Astrocyte (in vitro differentiated cells and primary cell): ENCODE measurements at regions not wholly inside any gene's neighbourhood (a gene's known extent, or its start where the extent isn't known, plus 50 kb on each side); places are given as distances from the start of the nearest gene placed in this dataset.

Experiments
- DNase-seq: peaks from one replicate; pipeline ENCODE4 v3.0.0-alpha.2; 2010; ENCODE audit warnings: low read depth
- FAIRE-seq: peaks from 2 replicates; lab custom pipeline; 2011; peaks lifted over from hg19 to GRCh38; lab: Jason Lieb, UNC
- H2AFZ ChIP-seq: 2 replicates; pipeline ENCODE4 v1.6.0; 2012; ENCODE audit warnings: low read depth, low read length, inconsistent platforms
- H3K27ac ChIP-seq: 2 replicates; pipeline ENCODE4 v1.5.1; 2011; ENCODE audit warnings: low read depth, low read length, inconsistent platforms
- H3K27me3 ChIP-seq: 2 replicates; pipeline ENCODE4 v1.6.0; 2011; ENCODE audit warnings: low read length, inconsistent platforms; ENCODE audit not compliant: insufficient read depth
- H3K36me3 ChIP-seq: 2 replicates; pipeline ENCODE4 v1.5.1; 2011; ENCODE audit warnings: low read length, inconsistent platforms; ENCODE audit not compliant: insufficient read depth
- H3K4me1 ChIP-seq: 2 replicates; pipeline ENCODE4 v1.5.1; 2011; ENCODE audit warnings: low read length, inconsistent platforms; ENCODE audit not compliant: insufficient read depth
- H3K4me2 ChIP-seq: 2 replicates; pipeline ENCODE4 v1.6.0; 2012; ENCODE audit warnings: low read length, inconsistent platforms
- H3K4me3 ChIP-seq: 2 replicates; pipeline ENCODE4 v1.5.1; 2011; ENCODE audit warnings: low read depth, mild to moderate bottlenecking, low read length, inconsistent platforms; ENCODE audit not compliant: insufficient read depth
- H3K79me2 ChIP-seq: 2 replicates; pipeline ENCODE4 v1.6.0; 2012; ENCODE audit warnings: mild to moderate bottlenecking, low read length, inconsistent platforms; ENCODE audit not compliant: insufficient read depth
- H3K9ac ChIP-seq: 2 replicates; pipeline ENCODE4 v1.6.0; 2012; ENCODE audit warnings: mild to moderate bottlenecking, low read length, inconsistent platforms
- H3K9me3 ChIP-seq: 2 replicates; pipeline ENCODE4 v1.5.1; 2012; ENCODE audit warnings: low read depth, mild to moderate bottlenecking, low read length, inconsistent platforms; ENCODE audit not compliant: insufficient read depth
- H4K20me1 ChIP-seq: 2 replicates; pipeline ENCODE4 v1.6.0; 2012; ENCODE audit warnings: low read length, inconsistent platforms; ENCODE audit not compliant: insufficient read depth
- H3K27ac Mint-ChIP-seq: one replicate; pipeline ENCODE4 v1.8.0; 2021; ENCODE audit warnings: mild to moderate bottlenecking, mixed read lengths; ENCODE audit not compliant: unreplicated experiment
- H3K27me3 Mint-ChIP-seq: one replicate; pipeline ENCODE4 v1.8.0; 2021; ENCODE audit warnings: low read depth, mixed read lengths; ENCODE audit not compliant: unreplicated experiment
- H3K36me3 Mint-ChIP-seq: one replicate; pipeline ENCODE4 v1.8.0; 2021; ENCODE audit warnings: low read depth, mixed read lengths; ENCODE audit not compliant: unreplicated experiment
- H3K4me1 Mint-ChIP-seq: one replicate; pipeline ENCODE4 v1.8.0; 2021; ENCODE audit warnings: low read depth, mixed read lengths; ENCODE audit not compliant: unreplicated experiment
- H3K4me3 Mint-ChIP-seq: one replicate; pipeline ENCODE4 v1.8.0; 2021; ENCODE audit warnings: mild to moderate bottlenecking, moderate library complexity, mixed read lengths; ENCODE audit not compliant: unreplicated experiment
- H3K9me3 Mint-ChIP-seq: one replicate; pipeline ENCODE4 v1.8.0; 2021; ENCODE audit warnings: mild to moderate bottlenecking, mixed read lengths; ENCODE audit not compliant: unreplicated experiment
- EZH2 ChIP-seq: IDR thresholded peaks from 2 replicates; pipeline ENCODE4 v1.6.1; 2012; ENCODE audit warnings: mild to moderate bottlenecking, low read length, inconsistent platforms; ENCODE audit not compliant: insufficient read depth
- TF ChIP-seq, protein P1 (sequence below): IDR thresholded peaks from 2 replicates; pipeline ENCODE4 v1.5.1; 2011; ENCODE audit warnings: low read depth, mild to moderate bottlenecking, inconsistent platforms, low read length, moderate library complexity; ENCODE audit not compliant: insufficient read depth

DNA sequence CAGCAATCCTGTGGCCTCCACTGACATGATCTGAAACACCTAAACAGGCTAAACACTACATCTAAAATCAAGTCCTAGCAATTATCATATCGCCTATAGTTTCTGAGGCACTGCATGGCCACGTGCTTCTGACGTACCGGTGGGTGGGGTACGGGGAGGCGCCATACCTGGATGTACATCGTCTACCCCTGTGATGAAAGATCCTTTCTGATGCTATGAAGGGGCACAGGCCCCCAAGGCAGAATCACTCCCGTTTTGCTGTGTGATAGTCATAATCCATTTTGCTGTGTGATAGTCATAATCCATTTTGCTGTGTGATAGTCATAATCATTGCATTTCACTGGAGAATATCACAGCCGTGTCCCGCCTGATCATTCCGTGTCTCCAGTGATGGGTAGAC lies 118.7 kb upstream of the SOX1 start:
- no peak overlapping the region for H3K9ac ChIP-seq
- H3K36me3 Mint-ChIP-seq, result no peaks in the 10 kb centered on the region
- no peak overlapping the region for H3K4me3 ChIP-seq
- TF ChIP-seq, protein P1, sequence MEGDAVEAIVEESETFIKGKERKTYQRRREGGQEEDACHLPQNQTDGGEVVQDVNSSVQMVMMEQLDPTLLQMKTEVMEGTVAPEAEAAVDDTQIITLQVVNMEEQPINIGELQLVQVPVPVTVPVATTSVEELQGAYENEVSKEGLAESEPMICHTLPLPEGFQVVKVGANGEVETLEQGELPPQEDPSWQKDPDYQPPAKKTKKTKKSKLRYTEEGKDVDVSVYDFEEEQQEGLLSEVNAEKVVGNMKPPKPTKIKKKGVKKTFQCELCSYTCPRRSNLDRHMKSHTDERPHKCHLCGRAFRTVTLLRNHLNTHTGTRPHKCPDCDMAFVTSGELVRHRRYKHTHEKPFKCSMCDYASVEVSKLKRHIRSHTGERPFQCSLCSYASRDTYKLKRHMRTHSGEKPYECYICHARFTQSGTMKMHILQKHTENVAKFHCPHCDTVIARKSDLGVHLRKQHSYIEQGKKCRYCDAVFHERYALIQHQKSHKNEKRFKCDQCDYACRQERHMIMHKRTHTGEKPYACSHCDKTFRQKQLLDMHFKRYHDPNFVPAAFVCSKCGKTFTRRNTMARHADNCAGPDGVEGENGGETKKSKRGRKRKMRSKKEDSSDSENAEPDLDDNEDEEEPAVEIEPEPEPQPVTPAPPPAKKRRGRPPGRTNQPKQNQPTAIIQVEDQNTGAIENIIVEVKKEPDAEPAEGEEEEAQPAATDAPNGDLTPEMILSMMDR, result no peak
- no peak for TF ChIP-seq EZH2
- H4K20me1 ChIP-seq, result no peaks in the 10 kb centered on the region
- FAIRE-seq (no peak), DNase-seq (no peak)
- no peak overlapping the region for H3K27ac ChIP-seq
- no peaks in the 10 kb centered on the region for H3K27me3 ChIP-seq
- H3K27ac Mint-ChIP-seq, result no peak overlapping the region
- H3K9me3 Mint-ChIP-seq, result peaks cover 18% of the 10 kb centered on the region
- H3K4me2 ChIP-seq, result no peak overlapping the region
- H3K4me1 ChIP-seq, result no peaks in the 10 kb centered on the region
- H2AFZ ChIP-seq, result no peak overlapping the region
- no peaks in the 10 kb centered on the region for H3K36me3 ChIP-seq
- no peaks in the 10 kb centered on the region for H3K4me1 Mint-ChIP-seq
- peaks cover 14% of the 10 kb centered on the region for H3K9me3 ChIP-seq
- peaks cover 41% of the 10 kb centered on the region for H3K27me3 Mint-ChIP-seq
- no peak overlapping the region for H3K4me3 Mint-ChIP-seq
- no peaks in the 10 kb centered on the region for H3K79me2 ChIP-seq

DNA sequence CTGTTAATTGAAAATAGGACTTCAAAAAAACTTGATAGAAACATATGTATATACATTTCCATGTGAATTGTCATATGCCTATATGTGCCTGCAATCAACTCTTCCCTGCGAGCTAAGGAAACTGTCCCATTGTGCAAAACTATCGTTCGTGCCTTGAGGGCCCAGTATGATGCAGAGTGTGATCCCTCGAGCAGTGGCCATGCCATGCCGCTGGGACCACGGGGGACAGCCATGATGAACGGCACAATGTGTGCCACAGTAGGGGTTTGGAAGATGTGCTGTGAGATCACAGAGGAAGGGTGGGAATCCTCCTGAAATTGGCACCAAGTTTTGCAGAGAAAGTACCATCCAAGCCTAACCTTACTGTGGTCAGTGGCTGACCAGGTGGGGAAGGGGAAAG lies 118.1 kb upstream of the SOX1 start:
- no peak overlapping the region for H3K4me3 ChIP-seq
- H3K4me1 ChIP-seq, result no peaks in the 10 kb centered on the region
- H3K9ac ChIP-seq, result no peak overlapping the region
- Mint-ChIP-seq H3K4me3 (no peak overlapping the region), H3K27me3 (peaks cover 38% of the 10 kb centered on the region), H3K36me3 (no peaks in the 10 kb centered on the region), H3K9me3 (peaks cover 18% of the 10 kb centered on the region), H3K4me1 (no peaks in the 10 kb centered on the region), H3K27ac (no peak overlapping the region)
- H3K9me3 ChIP-seq, result peaks cover 14% of the 10 kb centered on the region
- H3K4me2 ChIP-seq, result no peak overlapping the region
- no peak overlapping the region for H3K27ac ChIP-seq
- H4K20me1 ChIP-seq, result no peaks in the 10 kb centered on the region
- no peak for FAIRE-seq
- no peak for TF ChIP-seq EZH2
- TF ChIP-seq, protein P1, result no peak
- no peaks in the 10 kb centered on the region for H3K36me3 ChIP-seq
- no peaks in the 10 kb centered on the region for H3K79me2 ChIP-seq
- H2AFZ ChIP-seq, result no peak overlapping the region
- H3K27me3 ChIP-seq, result no peaks in the 10 kb centered on the region
- DNase-seq, result no peak

DNA sequence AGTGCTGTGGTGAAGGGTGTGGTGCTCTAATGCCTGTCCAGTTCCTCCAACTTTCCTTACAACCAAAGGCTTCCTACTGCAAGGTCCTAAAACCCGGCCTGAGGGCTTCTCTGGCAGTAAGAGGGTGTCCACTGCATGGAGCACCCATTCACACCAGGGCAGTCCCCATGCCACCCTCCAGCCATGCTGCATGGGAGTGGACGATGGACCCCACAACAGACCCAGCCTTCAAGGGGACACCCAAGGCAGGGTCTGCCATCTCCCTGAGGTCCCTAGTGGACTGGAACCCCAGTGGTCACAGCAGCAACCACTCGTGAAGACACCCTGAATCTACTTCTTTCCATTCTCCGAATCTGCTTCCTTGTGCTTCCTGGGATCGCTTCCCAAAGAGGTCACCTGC lies 117.6 kb upstream of the SOX1 start:
- Histone ChIP-seq H3K4me1 (no peaks in the 10 kb centered on the region), H3K9me3 (peaks cover 12% of the 10 kb centered on the region), H3K36me3 (no peaks in the 10 kb centered on the region), H3K79me2 (no peaks in the 10 kb centered on the region), H4K20me1 (no peaks in the 10 kb centered on the region), H3K9ac (no peak overlapping the region), H3K4me2 (no peak overlapping the region), H2AFZ (no peak overlapping the region), H3K4me3 (no peak overlapping the region), H3K27ac (no peak overlapping the region), H3K27me3 (no peaks in the 10 kb centered on the region)
- no peak for FAIRE-seq
- no peak for DNase-seq
- TF ChIP-seq, protein P1, result no peak
- TF ChIP-seq EZH2, result no peak
- peaks cover 37% of the 10 kb centered on the region for H3K27me3 Mint-ChIP-seq
- no peak overlapping the region for H3K4me3 Mint-ChIP-seq
- peaks cover 18% of the 10 kb centered on the region for H3K9me3 Mint-ChIP-seq
- no peaks in the 10 kb centered on the region for H3K4me1 Mint-ChIP-seq
- no peaks in the 10 kb centered on the region for H3K36me3 Mint-ChIP-seq
- no peak overlapping the region for H3K27ac Mint-ChIP-seq
